Mammary epithelial cell (primary cell): ENCODE measurements at regions not wholly inside any gene's neighbourhood (a gene's known extent, or its start where the extent isn't known, plus 50 kb on each side); places are given as distances from the start of the nearest gene placed in this dataset.

ENCODE experiments used
- EZH2 ChIP-seq: IDR thresholded peaks from 2 replicates; pipeline ENCODE4 v1.6.1; 2012; ENCODE audit warnings: low read length, inconsistent platforms, borderline replicate concordance
- TF ChIP-seq, protein P1 (sequence below), 2 donors: IDR thresholded peaks in 1 of 2; conservative IDR thresholded peaks in 1 of 2; 2 replicates each; pipeline ENCODE4 v1.5.1; 2011 to 2012; ENCODE audit warnings: inconsistent platforms in 2 of 2, low read length in 2 of 2, mild to moderate bottlenecking in 2 of 2, control low read depth in 1 of 2, low read depth in 1 of 2; ENCODE audit not compliant: insufficient read depth in 1 of 2; ENCODE audit errors: extremely low read depth in 1 of 2

DNA sequence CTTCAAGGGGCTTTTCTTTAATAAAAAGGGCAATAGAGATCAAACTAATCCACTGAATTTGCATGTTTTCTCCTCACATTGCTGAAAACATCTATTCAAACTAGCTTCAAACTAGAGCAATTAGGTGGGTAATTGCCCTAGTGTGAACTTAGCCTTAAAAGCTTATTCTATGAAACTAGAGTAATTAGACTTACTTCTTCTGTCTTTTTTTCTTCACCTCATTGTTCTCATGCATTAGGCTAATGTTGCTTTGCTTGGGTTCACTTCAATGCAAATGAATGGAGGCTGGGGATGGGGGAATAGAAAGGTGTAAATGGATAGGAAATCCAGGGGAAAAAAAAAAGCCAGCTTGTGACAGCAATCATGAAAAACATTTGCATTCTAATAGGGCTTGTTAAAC is 414.8 kb upstream of the LMO3 start:
- TF ChIP-seq, protein P1, sequence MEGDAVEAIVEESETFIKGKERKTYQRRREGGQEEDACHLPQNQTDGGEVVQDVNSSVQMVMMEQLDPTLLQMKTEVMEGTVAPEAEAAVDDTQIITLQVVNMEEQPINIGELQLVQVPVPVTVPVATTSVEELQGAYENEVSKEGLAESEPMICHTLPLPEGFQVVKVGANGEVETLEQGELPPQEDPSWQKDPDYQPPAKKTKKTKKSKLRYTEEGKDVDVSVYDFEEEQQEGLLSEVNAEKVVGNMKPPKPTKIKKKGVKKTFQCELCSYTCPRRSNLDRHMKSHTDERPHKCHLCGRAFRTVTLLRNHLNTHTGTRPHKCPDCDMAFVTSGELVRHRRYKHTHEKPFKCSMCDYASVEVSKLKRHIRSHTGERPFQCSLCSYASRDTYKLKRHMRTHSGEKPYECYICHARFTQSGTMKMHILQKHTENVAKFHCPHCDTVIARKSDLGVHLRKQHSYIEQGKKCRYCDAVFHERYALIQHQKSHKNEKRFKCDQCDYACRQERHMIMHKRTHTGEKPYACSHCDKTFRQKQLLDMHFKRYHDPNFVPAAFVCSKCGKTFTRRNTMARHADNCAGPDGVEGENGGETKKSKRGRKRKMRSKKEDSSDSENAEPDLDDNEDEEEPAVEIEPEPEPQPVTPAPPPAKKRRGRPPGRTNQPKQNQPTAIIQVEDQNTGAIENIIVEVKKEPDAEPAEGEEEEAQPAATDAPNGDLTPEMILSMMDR (conservative IDR thresholded peaks at IDR 0.05 in 1 of 2, IDR thresholded peaks at IDR 0.05 in 1 of 2; ENCODE audit: extremely low read depth in 1 of 2, insufficient read depth in 1 of 2, low read depth in 1 of 2, low read length in 2 of 2) = no peak
- TF ChIP-seq EZH2 = no peak
